ENCODE measurements at regions not wholly inside any gene's neighbourhood (a gene's known extent, or its start where the extent isn't known, plus 50 kb on each side); places are given as distances from the start of the nearest gene placed in this dataset.

DNA sequence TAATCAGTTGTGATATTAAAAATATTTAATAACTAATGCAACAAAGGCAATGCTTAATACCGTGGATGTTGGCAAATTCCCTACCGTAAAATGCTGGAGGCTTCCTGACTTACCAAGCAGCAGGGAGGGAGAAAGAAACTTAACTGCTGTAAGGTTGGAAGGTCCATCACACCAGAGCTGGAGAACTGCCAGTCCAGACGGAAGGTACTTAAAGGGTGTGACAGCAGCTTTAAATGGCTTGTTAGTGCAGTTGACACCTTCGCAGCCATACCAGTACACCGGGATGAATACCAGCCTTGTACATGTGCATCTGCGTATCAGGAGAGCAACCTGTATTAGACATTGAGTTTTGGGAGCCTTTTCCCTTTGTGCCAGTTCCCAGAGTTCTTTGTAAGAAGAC is 269.5 kb upstream of the NCAM2 start:
- H3K4me3 ChIP-seq = no peak overlapping the region
- no peak overlapping the region for H3K27ac ChIP-seq
- DNase-seq (no peak), ATAC-seq (no peak)
- H3K36me3 ChIP-seq = no peaks in the 10 kb centered on the region
- H3K27me3 ChIP-seq = no peaks in the 10 kb centered on the region
- in situ Hi-C loops (cut with MboI; ENCODE audit: low sequenced_read_pairs in 4 of 4) (no loop called here), intact Hi-C loops (cut with DNase I; ENCODE audit: low total_unique reads) (no loop called here)
- TF ChIP-seq POLR2A (IDR thresholded peaks at IDR 0.05) = no peak
- H3K4me1 ChIP-seq = no peaks in the 10 kb centered on the region
- H3K9me3 ChIP-seq = no peaks in the 10 kb centered on the region

DNA sequence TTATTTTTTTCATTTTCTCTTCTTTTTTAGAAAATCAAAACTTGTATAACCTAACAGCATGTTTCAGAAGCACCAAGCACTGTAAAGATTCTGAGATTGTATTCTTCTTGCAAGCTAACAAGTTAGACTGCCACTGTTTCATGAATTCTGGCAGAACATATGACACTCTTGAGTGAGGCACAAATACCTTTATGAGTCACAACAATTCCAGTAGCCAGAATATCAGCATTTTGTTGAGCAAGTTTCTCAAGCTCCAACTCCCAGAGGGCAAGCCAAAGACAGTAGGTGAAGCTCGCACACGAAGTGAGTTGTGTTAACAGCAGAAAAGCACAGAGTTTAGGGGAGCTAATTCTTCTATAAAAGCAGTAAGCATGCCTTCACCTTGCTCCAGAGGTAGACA is 268.8 kb upstream of the NCAM2 start:
- intact Hi-C loops (cut with DNase I; ENCODE audit: low total_unique reads) (no loop called here), in situ Hi-C loops (cut with MboI; ENCODE audit: low sequenced_read_pairs in 4 of 4) (no loop called here)
- Histone ChIP-seq H3K36me3 (no peaks in the 10 kb centered on the region), H3K4me1 (no peaks in the 10 kb centered on the region), H3K27ac (no peak overlapping the region), H3K27me3 (no peaks in the 10 kb centered on the region), H3K4me3 (no peak overlapping the region), H3K9me3 (no peaks in the 10 kb centered on the region)
- TF ChIP-seq, protein P1, sequence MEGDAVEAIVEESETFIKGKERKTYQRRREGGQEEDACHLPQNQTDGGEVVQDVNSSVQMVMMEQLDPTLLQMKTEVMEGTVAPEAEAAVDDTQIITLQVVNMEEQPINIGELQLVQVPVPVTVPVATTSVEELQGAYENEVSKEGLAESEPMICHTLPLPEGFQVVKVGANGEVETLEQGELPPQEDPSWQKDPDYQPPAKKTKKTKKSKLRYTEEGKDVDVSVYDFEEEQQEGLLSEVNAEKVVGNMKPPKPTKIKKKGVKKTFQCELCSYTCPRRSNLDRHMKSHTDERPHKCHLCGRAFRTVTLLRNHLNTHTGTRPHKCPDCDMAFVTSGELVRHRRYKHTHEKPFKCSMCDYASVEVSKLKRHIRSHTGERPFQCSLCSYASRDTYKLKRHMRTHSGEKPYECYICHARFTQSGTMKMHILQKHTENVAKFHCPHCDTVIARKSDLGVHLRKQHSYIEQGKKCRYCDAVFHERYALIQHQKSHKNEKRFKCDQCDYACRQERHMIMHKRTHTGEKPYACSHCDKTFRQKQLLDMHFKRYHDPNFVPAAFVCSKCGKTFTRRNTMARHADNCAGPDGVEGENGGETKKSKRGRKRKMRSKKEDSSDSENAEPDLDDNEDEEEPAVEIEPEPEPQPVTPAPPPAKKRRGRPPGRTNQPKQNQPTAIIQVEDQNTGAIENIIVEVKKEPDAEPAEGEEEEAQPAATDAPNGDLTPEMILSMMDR (IDR thresholded peaks at IDR 0.05 in 4 of 5, conservative IDR thresholded peaks at IDR 0.05 in 1 of 5) = no peak
- no peak for TF ChIP-seq POLR2A (IDR thresholded peaks at IDR 0.05)
- DNase-seq (no peak), ATAC-seq (no peak)

DNA sequence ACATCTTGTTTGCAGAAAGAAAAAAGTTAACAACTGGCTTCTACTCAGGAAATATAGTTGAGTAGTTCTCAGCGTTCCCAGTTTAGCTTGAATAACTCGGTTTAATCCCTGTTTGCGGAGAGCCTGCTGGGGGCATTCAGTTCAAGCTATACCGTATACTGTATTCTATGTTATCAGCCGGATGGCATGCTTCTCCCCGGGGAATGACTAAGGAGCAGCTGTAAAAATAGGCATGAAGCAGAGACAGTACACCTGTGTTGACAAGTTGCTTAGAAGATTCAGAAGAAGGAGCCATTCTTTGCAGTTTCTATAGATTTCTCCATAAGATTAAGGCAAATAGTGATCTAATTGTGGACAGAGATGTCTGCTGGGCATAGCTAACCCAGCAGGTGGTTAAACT is 267.8 kb upstream of the NCAM2 start:
- no peak for TF ChIP-seq POLR2A (IDR thresholded peaks at IDR 0.05)
- TF ChIP-seq, protein P1 (IDR thresholded peaks at IDR 0.05 in 4 of 5, conservative IDR thresholded peaks at IDR 0.05 in 1 of 5) = no peak
- intact Hi-C loops (cut with DNase I; ENCODE audit: low total_unique reads) = no loop called here
- ATAC-seq (no peak), DNase-seq (no peak)
- H3K27ac ChIP-seq = no peak overlapping the region
- in situ Hi-C loops (cut with MboI; ENCODE audit: low sequenced_read_pairs in 4 of 4) = no loop called here
- H3K36me3 ChIP-seq = no peaks in the 10 kb centered on the region
- H3K4me3 ChIP-seq = no peak overlapping the region
- no peaks in the 10 kb centered on the region for H3K9me3 ChIP-seq
- H3K4me1 ChIP-seq = no peaks in the 10 kb centered on the region
- no peaks in the 10 kb centered on the region for H3K27me3 ChIP-seq

DNA sequence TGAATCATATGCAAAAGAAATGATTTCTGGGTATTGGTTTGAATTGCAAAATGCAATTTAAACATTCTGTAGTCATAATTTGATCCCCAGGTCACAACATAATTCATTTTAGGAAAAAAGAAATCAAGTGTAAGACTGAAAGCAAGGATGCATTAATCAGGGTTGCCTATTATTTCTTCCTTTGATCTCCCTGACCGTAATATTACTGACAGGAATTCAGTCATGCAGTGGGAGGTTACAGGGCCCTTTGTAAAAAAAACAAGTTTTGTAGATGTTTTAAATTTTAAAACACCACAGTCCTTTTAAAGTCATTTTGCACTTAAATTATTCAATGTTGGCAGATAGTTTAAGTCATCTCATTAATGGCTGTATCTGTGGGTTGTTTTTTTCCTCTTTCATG is 263.0 kb upstream of the NCAM2 start:
- TF ChIP-seq, protein P1 (IDR thresholded peaks at IDR 0.05 in 4 of 5, conservative IDR thresholded peaks at IDR 0.05 in 1 of 5) = no peak
- TF ChIP-seq POLR2A (IDR thresholded peaks at IDR 0.05) = no peak

DNA sequence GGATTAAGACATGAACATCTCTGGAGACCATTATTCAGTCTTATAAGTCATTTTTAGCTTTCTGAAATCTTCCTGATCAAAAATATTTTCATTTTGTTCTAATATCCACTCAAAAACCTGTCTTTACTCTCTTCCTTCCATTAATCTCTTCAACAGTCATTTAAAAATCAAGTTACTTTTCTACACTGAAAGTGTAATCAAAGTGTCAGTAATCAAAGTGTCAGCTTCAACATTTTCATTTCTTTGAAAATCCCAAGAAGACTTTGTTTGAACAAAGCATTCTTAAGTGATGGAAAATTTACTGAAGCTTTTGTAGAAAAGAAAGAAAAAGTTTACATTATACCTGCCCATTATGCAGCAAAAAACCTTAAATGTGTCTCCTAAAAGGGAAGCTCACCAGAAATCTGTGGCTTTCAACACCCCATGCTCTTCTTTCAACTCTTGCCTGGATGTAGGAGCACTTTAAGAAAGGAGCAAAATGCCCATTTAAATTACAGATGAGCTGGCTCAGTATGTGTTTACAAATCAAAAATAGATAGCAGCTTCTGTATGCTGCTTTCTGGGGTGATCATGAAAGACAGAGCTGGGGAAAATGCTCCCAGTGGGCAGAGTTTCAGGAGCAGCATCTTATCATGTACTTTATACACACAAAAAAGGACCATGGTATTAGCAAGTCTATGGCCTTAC is 260.8 kb upstream of the NCAM2 start:
- Histone ChIP-seq H3K9me3 (no peaks in the 10 kb centered on the region), H3K27ac (no peak overlapping the region), H3K27me3 (no peaks in the 10 kb centered on the region), H3K4me1 (no peaks in the 10 kb centered on the region), H3K4me3 (no peak overlapping the region), H3K36me3 (no peaks in the 10 kb centered on the region)
- ATAC-seq = no peak
- DNase-seq = no peak
- in situ Hi-C loops (cut with MboI; ENCODE audit: low sequenced_read_pairs in 4 of 4) (no loop called here), intact Hi-C loops (cut with DNase I; ENCODE audit: low total_unique reads) (no loop called here)
- no peak for TF ChIP-seq POLR2A (IDR thresholded peaks at IDR 0.05)
- TF ChIP-seq, protein P1 (IDR thresholded peaks at IDR 0.05 in 4 of 5, conservative IDR thresholded peaks at IDR 0.05 in 1 of 5) = no peak

More for the DNA sequence above, 263.0 kb upstream of the NCAM2 start:
- no peaks in the 10 kb centered on the region for H3K36me3 ChIP-seq
- H3K4me3 ChIP-seq = no peak overlapping the region
- ATAC-seq = no peak
- H3K27ac ChIP-seq = no peak overlapping the region
- no peaks in the 10 kb centered on the region for H3K9me3 ChIP-seq
- H3K4me1 ChIP-seq = no peaks in the 10 kb centered on the region
- in situ Hi-C loops (cut with MboI; ENCODE audit: low sequenced_read_pairs in 4 of 4) = no loop called here
- intact Hi-C loops (cut with DNase I; ENCODE audit: low total_unique reads) = no loop called here
- no peaks in the 10 kb centered on the region for H3K27me3 ChIP-seq
- DNase-seq = no peak

All from gastrocnemius medialis (tissue), 4 donors.